ENCODE measurements at regions not wholly inside any gene's neighbourhood (a gene's known extent, or its start where the extent isn't known, plus 50 kb on each side); places are given as distances from the start of the nearest gene placed in this dataset.

DNA sequence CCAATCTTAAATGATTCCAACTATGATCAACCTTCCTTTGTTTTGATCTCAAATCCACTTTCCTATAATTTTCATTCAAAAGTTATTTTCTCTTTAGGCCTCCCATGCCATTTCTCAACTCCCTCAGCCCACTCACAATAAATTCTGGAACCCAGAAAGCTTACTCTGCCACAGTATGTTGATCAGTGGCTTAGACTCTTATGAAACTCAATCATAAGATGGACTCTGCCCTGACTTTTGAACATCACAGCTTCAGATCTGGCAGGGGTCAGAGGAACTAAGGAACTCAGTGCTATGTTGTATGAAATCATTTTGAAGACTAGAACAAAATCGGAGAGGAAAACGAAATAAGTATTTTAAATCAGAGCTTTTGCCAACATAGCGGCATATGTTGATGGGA is 59.8 kb upstream of the LGALSL start:
- DNase-seq (ENCODE audit: low spot score) = no peak
- H3F3A ChIP-seq (replicated peaks; ENCODE audit: low read depth) = no peaks in the 10 kb centered on the region
- peaks cover 21% of the 10 kb centered on the region for H3K9me2 ChIP-seq (ENCODE audit: insufficient read depth)
- H3K4me3 ChIP-seq = no peak overlapping the region
- H3K27ac ChIP-seq (ENCODE audit: low read depth) = no peak overlapping the region
- H3K9me3 Mint-ChIP-seq = peaks cover 12% of the 10 kb centered on the region; the same call in 2 of the 3 replicates
- TF ChIP-seq, protein P1, sequence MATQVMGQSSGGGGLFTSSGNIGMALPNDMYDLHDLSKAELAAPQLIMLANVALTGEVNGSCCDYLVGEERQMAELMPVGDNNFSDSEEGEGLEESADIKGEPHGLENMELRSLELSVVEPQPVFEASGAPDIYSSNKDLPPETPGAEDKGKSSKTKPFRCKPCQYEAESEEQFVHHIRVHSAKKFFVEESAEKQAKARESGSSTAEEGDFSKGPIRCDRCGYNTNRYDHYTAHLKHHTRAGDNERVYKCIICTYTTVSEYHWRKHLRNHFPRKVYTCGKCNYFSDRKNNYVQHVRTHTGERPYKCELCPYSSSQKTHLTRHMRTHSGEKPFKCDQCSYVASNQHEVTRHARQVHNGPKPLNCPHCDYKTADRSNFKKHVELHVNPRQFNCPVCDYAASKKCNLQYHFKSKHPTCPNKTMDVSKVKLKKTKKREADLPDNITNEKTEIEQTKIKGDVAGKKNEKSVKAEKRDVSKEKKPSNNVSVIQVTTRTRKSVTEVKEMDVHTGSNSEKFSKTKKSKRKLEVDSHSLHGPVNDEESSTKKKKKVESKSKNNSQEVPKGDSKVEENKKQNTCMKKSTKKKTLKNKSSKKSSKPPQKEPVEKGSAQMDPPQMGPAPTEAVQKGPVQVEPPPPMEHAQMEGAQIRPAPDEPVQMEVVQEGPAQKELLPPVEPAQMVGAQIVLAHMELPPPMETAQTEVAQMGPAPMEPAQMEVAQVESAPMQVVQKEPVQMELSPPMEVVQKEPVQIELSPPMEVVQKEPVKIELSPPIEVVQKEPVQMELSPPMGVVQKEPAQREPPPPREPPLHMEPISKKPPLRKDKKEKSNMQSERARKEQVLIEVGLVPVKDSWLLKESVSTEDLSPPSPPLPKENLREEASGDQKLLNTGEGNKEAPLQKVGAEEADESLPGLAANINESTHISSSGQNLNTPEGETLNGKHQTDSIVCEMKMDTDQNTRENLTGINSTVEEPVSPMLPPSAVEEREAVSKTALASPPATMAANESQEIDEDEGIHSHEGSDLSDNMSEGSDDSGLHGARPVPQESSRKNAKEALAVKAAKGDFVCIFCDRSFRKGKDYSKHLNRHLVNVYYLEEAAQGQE (IDR thresholded peaks at IDR 0.05; ENCODE audit: unreplicated experiment) = no peak
- TF ChIP-seq NANOG (IDR thresholded peaks at IDR 0.05; ENCODE audit: borderline replicate concordance) (no peak), ZNF331 (CRISPR knock-in tag; IDR thresholded peaks at IDR 0.05; ENCODE audit: low read depth) (no peak), JUNB (IDR thresholded peaks at IDR 0.05; ENCODE audit: unreplicated experiment) (no peak), POLR2AphosphoS5 (IDR thresholded peaks at IDR 0.05; ENCODE audit: low read depth) (no peak), EZH2 (IDR thresholded peaks at IDR 0.05; ENCODE audit: low read depth, unreplicated experiment) (no peak)
- TF ChIP-seq, protein P2, sequence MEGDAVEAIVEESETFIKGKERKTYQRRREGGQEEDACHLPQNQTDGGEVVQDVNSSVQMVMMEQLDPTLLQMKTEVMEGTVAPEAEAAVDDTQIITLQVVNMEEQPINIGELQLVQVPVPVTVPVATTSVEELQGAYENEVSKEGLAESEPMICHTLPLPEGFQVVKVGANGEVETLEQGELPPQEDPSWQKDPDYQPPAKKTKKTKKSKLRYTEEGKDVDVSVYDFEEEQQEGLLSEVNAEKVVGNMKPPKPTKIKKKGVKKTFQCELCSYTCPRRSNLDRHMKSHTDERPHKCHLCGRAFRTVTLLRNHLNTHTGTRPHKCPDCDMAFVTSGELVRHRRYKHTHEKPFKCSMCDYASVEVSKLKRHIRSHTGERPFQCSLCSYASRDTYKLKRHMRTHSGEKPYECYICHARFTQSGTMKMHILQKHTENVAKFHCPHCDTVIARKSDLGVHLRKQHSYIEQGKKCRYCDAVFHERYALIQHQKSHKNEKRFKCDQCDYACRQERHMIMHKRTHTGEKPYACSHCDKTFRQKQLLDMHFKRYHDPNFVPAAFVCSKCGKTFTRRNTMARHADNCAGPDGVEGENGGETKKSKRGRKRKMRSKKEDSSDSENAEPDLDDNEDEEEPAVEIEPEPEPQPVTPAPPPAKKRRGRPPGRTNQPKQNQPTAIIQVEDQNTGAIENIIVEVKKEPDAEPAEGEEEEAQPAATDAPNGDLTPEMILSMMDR (conservative IDR thresholded peaks at IDR 0.05; ENCODE audit: low read depth in 2 of 2) = no peak
- H3K27me3 Mint-ChIP-seq (ENCODE audit: insufficient read depth, low read depth, poor library complexity) = peaks cover 7% of the 10 kb centered on the region
- H3K4me3 Mint-ChIP-seq = no peak overlapping the region
- no peaks in the 10 kb centered on the region for H3K36me3 ChIP-seq (ENCODE audit: insufficient read depth)
- H3K27me3 ChIP-seq (ENCODE audit: insufficient read depth) = no peaks in the 10 kb centered on the region
- H3K79me2 ChIP-seq (replicated peaks; ENCODE audit: insufficient read depth) = no peaks in the 10 kb centered on the region
- no peak overlapping the region for H2AFZ ChIP-seq
- H3K4me2 ChIP-seq = no peak overlapping the region
- peaks cover under 1% of the 10 kb centered on the region; the same call in 1 of the 3 replicates for H3K4me1 Mint-ChIP-seq
- H3K4me1 ChIP-seq (ENCODE audit: insufficient read depth) = no peaks in the 10 kb centered on the region
- no peak overlapping the region for H3K27ac Mint-ChIP-seq
- ATAC-seq = no peak
- H3K36me3 Mint-ChIP-seq (ENCODE audit: low read depth) = 0 out of 3 replicates have a peak, but pooled peaks cover 3% of the 10 kb centered on the region
- no peaks in the 10 kb centered on the region for H4K20me1 ChIP-seq (replicated peaks; ENCODE audit: insufficient read depth)

DNA sequence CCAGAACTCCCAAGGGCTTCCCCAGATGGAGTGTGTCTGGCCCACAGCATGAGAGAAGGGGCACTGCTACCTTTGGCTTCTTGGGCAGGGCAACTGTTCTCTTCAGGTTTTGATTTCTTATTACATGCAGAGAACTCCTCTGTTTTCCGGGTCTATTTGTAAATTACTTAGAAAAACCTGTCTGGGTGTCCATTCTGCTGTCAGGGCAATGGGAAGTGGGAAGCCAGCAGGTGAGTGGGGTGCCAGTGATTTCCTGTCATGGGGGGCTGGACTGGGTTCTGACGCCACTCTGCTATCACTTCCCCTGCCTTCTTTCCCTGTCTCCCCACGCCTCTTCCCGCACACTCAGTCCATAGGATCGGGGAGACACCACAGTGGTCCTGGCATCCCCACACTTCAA is 58.0 kb upstream of the LGALSL start:
- H3K4me3 ChIP-seq = no peak overlapping the region
- peaks cover 7% of the 10 kb centered on the region for H3K27me3 Mint-ChIP-seq (ENCODE audit: insufficient read depth, low read depth, poor library complexity)
- peaks cover 16% of the 10 kb centered on the region for H3K4me1 Mint-ChIP-seq
- H3F3A ChIP-seq (replicated peaks; ENCODE audit: low read depth) = no peaks in the 10 kb centered on the region
- no peak overlapping the region for H3K4me2 ChIP-seq
- H3K36me3 ChIP-seq (ENCODE audit: insufficient read depth) = no peaks in the 10 kb centered on the region
- ATAC-seq (no peak), DNase-seq (ENCODE audit: low spot score) (no peak)
- no peaks in the 10 kb centered on the region for H3K79me2 ChIP-seq (replicated peaks; ENCODE audit: insufficient read depth)
- no peaks in the 10 kb centered on the region for H4K20me1 ChIP-seq (replicated peaks; ENCODE audit: insufficient read depth)
- H3K27me3 ChIP-seq (ENCODE audit: insufficient read depth) = no peaks in the 10 kb centered on the region
- no peaks in the 10 kb centered on the region for H3K36me3 Mint-ChIP-seq (ENCODE audit: low read depth)
- H3K9me2 ChIP-seq (ENCODE audit: insufficient read depth) = peaks cover 21% of the 10 kb centered on the region
- no peak overlapping the region for H3K27ac Mint-ChIP-seq
- H3K9me3 Mint-ChIP-seq = peaks cover under 1% of the 10 kb centered on the region; the same call in 2 of the 3 replicates
- no peak overlapping the region for H2AFZ ChIP-seq
- peaks cover 11% of the 10 kb centered on the region for H3K4me1 ChIP-seq (ENCODE audit: insufficient read depth)
- H3K4me3 Mint-ChIP-seq = no peak overlapping the region
- no peak overlapping the region for H3K27ac ChIP-seq (ENCODE audit: low read depth)
- TF ChIP-seq POLR2AphosphoS5 (IDR thresholded peaks at IDR 0.05; ENCODE audit: low read depth) (no peak), CREB1 (CRISPR knock-in tag; IDR thresholded peaks at IDR 0.05; ENCODE audit: low read depth) (no peak), ZNF114 (CRISPR knock-in tag; IDR thresholded peaks at IDR 0.05) (no peak)
- TF ChIP-seq, protein P3, sequence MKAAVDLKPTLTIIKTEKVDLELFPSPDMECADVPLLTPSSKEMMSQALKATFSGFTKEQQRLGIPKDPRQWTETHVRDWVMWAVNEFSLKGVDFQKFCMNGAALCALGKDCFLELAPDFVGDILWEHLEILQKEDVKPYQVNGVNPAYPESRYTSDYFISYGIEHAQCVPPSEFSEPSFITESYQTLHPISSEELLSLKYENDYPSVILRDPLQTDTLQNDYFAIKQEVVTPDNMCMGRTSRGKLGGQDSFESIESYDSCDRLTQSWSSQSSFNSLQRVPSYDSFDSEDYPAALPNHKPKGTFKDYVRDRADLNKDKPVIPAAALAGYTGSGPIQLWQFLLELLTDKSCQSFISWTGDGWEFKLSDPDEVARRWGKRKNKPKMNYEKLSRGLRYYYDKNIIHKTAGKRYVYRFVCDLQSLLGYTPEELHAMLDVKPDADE (IDR thresholded peaks at IDR 0.05) = no peak

All from GM23338 (cell line).